Type B pancreatic cell (in vitro differentiated cells): ENCODE measurements at regions not wholly inside any gene's neighbourhood (a gene's known extent, or its start where the extent isn't known, plus 50 kb on each side); places are given as distances from the start of the nearest gene placed in this dataset.

ENCODE experiments used
- DNase-seq: peaks from one replicate; pipeline ENCODE4 v3.0.0; 2021; ENCODE audit warnings: mixed read lengths; ENCODE audit not compliant: unreplicated experiment; ENCODE audit errors: extremely low spot score
- H3K27ac Mint-ChIP-seq: 2 replicates; pipeline ENCODE4 v1.8.0; 2021; ENCODE audit warnings: mild to moderate bottlenecking, mixed read lengths
- H3K27me3 Mint-ChIP-seq: 2 replicates; pipeline ENCODE4 v1.8.0; 2021; ENCODE audit warnings: mixed read lengths
- H3K36me3 Mint-ChIP-seq: 2 replicates; pipeline ENCODE4 v1.8.0; 2021; ENCODE audit warnings: mixed read lengths
- H3K4me1 Mint-ChIP-seq: one replicate; pipeline ENCODE4 v1.8.0; 2021; ENCODE audit warnings: mixed read lengths; ENCODE audit not compliant: unreplicated experiment
- H3K4me3 Mint-ChIP-seq: 2 replicates; pipeline ENCODE4 v1.8.0; 2021; ENCODE audit warnings: mild to moderate bottlenecking, mixed read lengths
- H3K9me3 Mint-ChIP-seq: 2 replicates; pipeline ENCODE4 v1.8.0; 2021; ENCODE audit warnings: mixed read lengths
- CTCF ChIP-seq: fragments of 200-600 bp; sonication (generic); conservative IDR thresholded peaks from 2 replicates; pipeline ENCODE4 v1.5.0; 2021; ENCODE audit warnings: antibody characterized with exemption, mild to moderate bottlenecking

- H3K36me3 Mint-ChIP-seq, result no peaks in the 10 kb centered on the region
- H3K4me3 Mint-ChIP-seq, result no peak overlapping the region
- no peaks in the 10 kb centered on the region for H3K9me3 Mint-ChIP-seq
- H3K4me1 Mint-ChIP-seq, result peaks cover 8% of the 10 kb centered on the region
- H3K27ac Mint-ChIP-seq, result no peak overlapping the region
- H3K27me3 Mint-ChIP-seq, result peaks cover 7% of the 10 kb centered on the region
- DNase-seq, result no peak
- no peak for TF ChIP-seq CTCF
Observed at GRCh38 chr1:201612645-201613044, 73.7 kb downstream of the NAV1 start.

GRCh38 chr1:201614262-201615015 lies 75.5 kb downstream of the NAV1 start:
- Mint-ChIP-seq H3K4me1 (peaks cover 8% of the 10 kb centered on the region), H3K9me3 (no peaks in the 10 kb centered on the region), H3K27me3 (peaks cover 7% of the 10 kb centered on the region), H3K36me3 (no peaks in the 10 kb centered on the region), H3K27ac (peak overlapping the region; percentile 68), H3K4me3 (no peak overlapping the region)
- TF ChIP-seq CTCF, result no peak
- DNase-seq, result peak; percentile 79

DNA sequence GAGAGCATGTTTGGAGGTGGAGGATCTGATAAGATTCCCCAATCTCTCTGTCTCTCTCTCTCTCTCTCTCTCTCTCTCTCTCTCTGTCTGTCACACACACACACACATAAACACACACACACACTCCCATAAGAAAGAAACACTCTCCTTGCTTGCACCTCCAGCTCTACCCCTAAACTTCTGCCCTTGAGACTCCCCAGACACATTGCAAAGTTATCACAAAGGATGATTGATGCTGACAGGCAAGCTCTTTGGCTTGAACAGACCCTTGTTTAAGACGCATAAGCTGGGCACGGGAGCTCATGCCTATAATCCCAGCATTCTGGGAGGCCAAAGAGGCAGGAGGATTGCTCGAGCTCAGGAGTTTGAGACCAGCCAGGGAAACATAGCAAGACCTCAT lies 78.2 kb downstream of the NAV1 start:
- H3K4me1 Mint-ChIP-seq, result peaks cover 15% of the 10 kb centered on the region
- H3K27me3 Mint-ChIP-seq, result peaks cover 7% of the 10 kb centered on the region
- H3K36me3 Mint-ChIP-seq, result peaks cover 5% of the 10 kb centered on the region
- H3K4me3 Mint-ChIP-seq, result no peak overlapping the region
- TF ChIP-seq CTCF, result no peak
- no peaks in the 10 kb centered on the region for H3K9me3 Mint-ChIP-seq
- no peak overlapping the region for H3K27ac Mint-ChIP-seq
- no peak for DNase-seq

- Mint-ChIP-seq H3K27ac (no peak overlapping the region), H3K9me3 (no peaks in the 10 kb centered on the region), H3K4me3 (no peak overlapping the region), H3K36me3 (peaks cover 8% of the 10 kb centered on the region), H3K4me1 (peaks cover 18% of the 10 kb centered on the region), H3K27me3 (peaks cover 7% of the 10 kb centered on the region)
- DNase-seq, result no peak
- TF ChIP-seq CTCF, result no peak
Observed at GRCh38 chr1:201618389-201618788, 79.5 kb downstream of the NAV1 start.

DNA sequence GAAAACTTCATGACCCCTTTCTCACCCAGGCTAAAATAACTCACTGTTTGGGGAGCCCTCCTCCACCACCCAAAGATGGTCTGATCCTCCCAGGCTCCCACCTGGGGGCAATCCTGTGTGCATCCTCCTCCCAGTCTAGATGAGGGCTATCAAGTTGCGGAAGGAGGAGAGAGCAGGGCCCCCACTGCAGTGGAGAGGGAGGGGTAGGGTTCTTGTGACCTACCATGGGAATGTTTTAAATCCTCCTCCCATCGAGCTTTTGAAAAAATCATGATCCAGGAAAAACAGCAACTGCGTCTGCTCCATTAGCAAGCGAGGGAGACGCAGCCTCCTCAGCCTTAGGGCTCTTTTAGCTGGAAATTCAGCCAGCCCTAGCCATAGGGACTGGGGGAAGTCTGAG lies 80.0 kb downstream of the NAV1 start:
- Mint-ChIP-seq H3K4me1 (peaks cover 17% of the 10 kb centered on the region), H3K27ac (no peak overlapping the region)

More for the DNA sequence above, 80.0 kb downstream of the NAV1 start:
- Mint-ChIP-seq H3K27me3 (peaks cover 7% of the 10 kb centered on the region), H3K4me3 (no peak overlapping the region), H3K36me3 (peaks cover 8% of the 10 kb centered on the region), H3K9me3 (no peaks in the 10 kb centered on the region)
- no peak for DNase-seq
- no peak for TF ChIP-seq CTCF
